Keratinocyte (primary cell): ENCODE measurements at regions not wholly inside any gene's neighbourhood (a gene's known extent, or its start where the extent isn't known, plus 50 kb on each side); places are given as distances from the start of the nearest gene placed in this dataset.

Experiments used
- DNase-seq: peaks from one replicate; pipeline ENCODE4 v3.0.0-alpha.2; 2011; ENCODE audit warnings: low read depth, missing footprints, low spot score
- FAIRE-seq: peaks from 2 replicates; lab custom pipeline; 2011; peaks lifted over from hg19 to GRCh38; lab: Jason Lieb, UNC
- H2AFZ ChIP-seq: 2 replicates; pipeline ENCODE4 v1.6.0; 2012; ENCODE audit warnings: low read length, control low read depth, inconsistent platforms; ENCODE audit not compliant: control insufficient read depth
- H3K27ac ChIP-seq: 2 replicates; pipeline ENCODE4 v1.5.1; 2011; ENCODE audit warnings: low read length; ENCODE audit not compliant: control insufficient read depth, insufficient read depth
- H3K27me3 ChIP-seq: 3 replicates; pipeline ENCODE4 v1.6.0; 2011; ENCODE audit warnings: low read length; ENCODE audit not compliant: control insufficient read depth, insufficient read depth; ENCODE audit errors: extremely low read depth
- H3K36me3 ChIP-seq, 2 experiments: 2 replicates in 1 of 2; 3 replicates in 1 of 2; pipeline ENCODE4 v1.5.1; 2011; ENCODE audit warnings: low read length in 2 of 2, mild to moderate bottlenecking in 1 of 2; ENCODE audit not compliant: control insufficient read depth in 2 of 2, insufficient read depth in 2 of 2; ENCODE audit errors: extremely low read depth in 1 of 2
- H3K4me1 ChIP-seq: 3 replicates; pipeline ENCODE4 v1.5.1; 2011; ENCODE audit warnings: low read length; ENCODE audit not compliant: control insufficient read depth, insufficient read depth; ENCODE audit errors: extremely low read depth
- H3K4me2 ChIP-seq: 3 replicates; pipeline ENCODE4 v1.6.0; 2011; ENCODE audit warnings: low read depth, low read length; ENCODE audit not compliant: control insufficient read depth, insufficient read depth; ENCODE audit errors: extremely low read depth
- H3K4me3 ChIP-seq, 3 experiments: fragments of 200-600 bp in 1 of 3; sonication (generic) in 1 of 3; 2 replicates in 2 of 3; 3 replicates in 1 of 3; pipeline ENCODE4 v1.5.1; 2011 to 2016; ENCODE audit warnings: low read length in 3 of 3, mild to moderate bottlenecking in 3 of 3, control low read depth in 2 of 3, inconsistent platforms in 1 of 3, low read depth in 1 of 3, mixed read lengths in 1 of 3, mixed run types in 1 of 3, moderate library complexity in 1 of 3; ENCODE audit not compliant: control insufficient read depth in 2 of 3, insufficient read depth in 2 of 3; ENCODE audit errors: extremely low read depth in 1 of 3
- H3K79me2 ChIP-seq: 2 replicates; pipeline ENCODE4 v1.6.0; 2012; ENCODE audit warnings: low read length; ENCODE audit not compliant: control insufficient read depth, insufficient read depth
- H3K9ac ChIP-seq: 3 replicates; pipeline ENCODE4 v1.6.0; 2011; ENCODE audit warnings: low read length; ENCODE audit not compliant: control insufficient read depth, insufficient read depth; ENCODE audit errors: extremely low read depth
- H3K9me1 ChIP-seq: 3 replicates; pipeline ENCODE4 v1.6.0; 2011; ENCODE audit warnings: low read length; ENCODE audit not compliant: control insufficient read depth, insufficient read depth; ENCODE audit errors: extremely low read depth
- H3K9me3 ChIP-seq: 2 replicates; pipeline ENCODE4 v1.5.1; 2012; ENCODE audit warnings: low read depth, low read length; ENCODE audit not compliant: control insufficient read depth
- H4K20me1 ChIP-seq: 3 replicates; pipeline ENCODE4 v1.6.0; 2011; ENCODE audit warnings: low read length; ENCODE audit not compliant: control insufficient read depth, insufficient read depth; ENCODE audit errors: extremely low read depth
- CTCF ChIP-seq, 3 experiments: IDR thresholded peaks in 1 of 3; conservative IDR thresholded peaks in 1 of 3; optimal IDR thresholded peaks in 1 of 3; 2 replicates in 2 of 3; 3 replicates in 1 of 3; pipeline versions ENCODE3 to v1.5.1; 2011; ENCODE audit warnings: low read length in 3 of 3, mild to moderate bottlenecking in 3 of 3, moderate library complexity in 2 of 3, control low read depth in 1 of 3, inconsistent platforms in 1 of 3; ENCODE audit not compliant: insufficient read depth in 2 of 3; ENCODE audit errors: extremely low read depth in 1 of 3
- EZH2 ChIP-seq: IDR thresholded peaks from one replicate; pipeline ENCODE4 v1.6.1; 2012; ENCODE audit warnings: inconsistent platforms, mild to moderate bottlenecking, low read length, moderate library complexity
- dilution Hi-C: fragments of 300-500 bp; cut with MboI; formaldehyde crosslinking; loops from one replicate; pipeline ENCODE4 v1.7.0; 2020; ENCODE audit warnings: low sequenced_read_pairs; ENCODE audit not compliant: extremely low pct_ligation_motif_present

GRCh38 chr5:35372482-35372881, 142.2 kb upstream of the PRLR start:
- H3K9me3 ChIP-seq, result no peaks in the 10 kb centered on the region
- no peaks in the 10 kb centered on the region for H3K79me2 ChIP-seq
- H3K4me1 ChIP-seq, result no peaks in the 10 kb centered on the region
- DNase-seq, result no peak
- no peak overlapping the region for H2AFZ ChIP-seq
- H3K27ac ChIP-seq, result no peak overlapping the region
- dilution Hi-C loops, result no loop called here
- TF ChIP-seq CTCF (optimal IDR thresholded peaks at IDR 0.05 in 1 of 3, IDR thresholded peaks at IDR 0.05 in 1 of 3, conservative IDR thresholded peaks at IDR 0.05 in 1 of 3; ENCODE audit: extremely low read depth in 1 of 3, insufficient read depth in 2 of 3, low read length in 3 of 3) (no peak), EZH2 (no peak)
- FAIRE-seq, result no peak
- H4K20me1 ChIP-seq, result no peaks in the 10 kb centered on the region
- no peak overlapping the region for H3K4me2 ChIP-seq
- H3K4me3 ChIP-seq, result no peak overlapping the region
- H3K9me1 ChIP-seq, result no peaks in the 10 kb centered on the region
- no peaks in the 10 kb centered on the region for H3K36me3 ChIP-seq
- H3K9ac ChIP-seq, result no peak overlapping the region
- H3K27me3 ChIP-seq, result no peaks in the 10 kb centered on the region

- Histone ChIP-seq H3K9me3 (no peaks in the 10 kb centered on the region), H3K27ac (no peak overlapping the region), H3K4me2 (no peak overlapping the region), H3K79me2 (no peaks in the 10 kb centered on the region), H3K9ac (no peak overlapping the region), H3K27me3 (no peaks in the 10 kb centered on the region), H3K4me3 (no peak overlapping the region), H3K9me1 (no peaks in the 10 kb centered on the region), H2AFZ (no peak overlapping the region), H4K20me1 (no peaks in the 10 kb centered on the region), H3K4me1 (no peaks in the 10 kb centered on the region), H3K36me3 (no peaks in the 10 kb centered on the region)
- TF ChIP-seq EZH2 (no peak), CTCF (optimal IDR thresholded peaks at IDR 0.05 in 1 of 3, IDR thresholded peaks at IDR 0.05 in 1 of 3, conservative IDR thresholded peaks at IDR 0.05 in 1 of 3; ENCODE audit: extremely low read depth in 1 of 3, insufficient read depth in 2 of 3, low read length in 3 of 3) (no peak)
- no peak for FAIRE-seq
- DNase-seq, result no peak
- dilution Hi-C loops, result no loop called here
These were observed 141.7 kb upstream of the PRLR start for GRCh38 chr5:35371951-35372426.
